Right lobe of liver (tissue), 4 donors: ENCODE measurements at regions not wholly inside any gene's neighbourhood (a gene's known extent, or its start where the extent isn't known, plus 50 kb on each side); places are given as distances from the start of the nearest gene placed in this dataset.

ENCODE experiments used
- CTCF ChIP-seq, 4 donors: fragments of 200-600 bp in 3 of 4; fragments of 450-650 bp in 1 of 4; IDR thresholded peaks; one replicate each; pipeline versions ENCODE4 v1.5.1 to v1.8.0; 2016 to 2022; ENCODE audit warnings: antibody characterized with exemption in 4 of 4, mild to moderate bottlenecking in 2 of 4
- POLR2A ChIP-seq: fragments of 450-650 bp; IDR thresholded peaks from one replicate; pipeline ENCODE4 v1.6.1; 2017; ENCODE audit warnings: antibody characterized with exemption, mild to moderate bottlenecking
- donor health status: DM: no; HTN: no; CAD: no.
- donor health status: DM: no; HTN: no; CAD: no.
- donor health status: DM: no; HTN: yes; CAD: no.

- TF ChIP-seq CTCF (IDR thresholded peaks at IDR 0.05) (no peak), POLR2A (no peak)
Measured at GRCh38 chr7:33773053-33773452, 132.3 kb upstream of the BMPER start.
